ENCODE measurements at regions not wholly inside any gene's neighbourhood (a gene's known extent, or its start where the extent isn't known, plus 50 kb on each side); places are given as distances from the start of the nearest gene placed in this dataset.
A peak's percentile ranks its signal among the peaks of the same experiment; 100 is the strongest.

GRCh38 chr4:81629366-81629765 is 157.7 kb upstream of the RASGEF1B start:
- H3K9me3 Mint-ChIP-seq (ENCODE audit: unreplicated experiment) = peaks cover 1% of the 10 kb centered on the region
- no peak overlapping the region for H3K27ac Mint-ChIP-seq (ENCODE audit: unreplicated experiment)
- no peaks in the 10 kb centered on the region for H3K36me3 Mint-ChIP-seq (ENCODE audit: unreplicated experiment)
- H3K4me3 Mint-ChIP-seq (ENCODE audit: unreplicated experiment) = no peak overlapping the region
- peaks cover 20% of the 10 kb centered on the region for H3K4me1 Mint-ChIP-seq (ENCODE audit: low read depth, unreplicated experiment)
- DNase-seq = no peak
- no peaks in the 10 kb centered on the region for H3K27me3 Mint-ChIP-seq (ENCODE audit: unreplicated experiment)
- TF ChIP-seq CTCF (IDR thresholded peaks at IDR 0.05; ENCODE audit: partially characterized antibody, unreplicated experiment) = no peak

GRCh38 chr4:81628489-81628888 is 156.8 kb upstream of the RASGEF1B start:
- Mint-ChIP-seq H3K4me3 (ENCODE audit: unreplicated experiment) (no peak overlapping the region), H3K27me3 (ENCODE audit: unreplicated experiment) (no peaks in the 10 kb centered on the region), H3K36me3 (ENCODE audit: unreplicated experiment) (no peaks in the 10 kb centered on the region)

GRCh38 chr4:81627590-81627989 is 155.9 kb upstream of the RASGEF1B start:
- peaks cover 17% of the 10 kb centered on the region for H3K4me1 Mint-ChIP-seq (ENCODE audit: low read depth, unreplicated experiment)
- no peak for TF ChIP-seq CTCF (IDR thresholded peaks at IDR 0.05; ENCODE audit: partially characterized antibody, unreplicated experiment)
- H3K27me3 Mint-ChIP-seq (ENCODE audit: unreplicated experiment) = no peaks in the 10 kb centered on the region
- no peaks in the 10 kb centered on the region for H3K36me3 Mint-ChIP-seq (ENCODE audit: unreplicated experiment)
- peaks cover 1% of the 10 kb centered on the region for H3K9me3 Mint-ChIP-seq (ENCODE audit: unreplicated experiment)
- H3K4me3 Mint-ChIP-seq (ENCODE audit: unreplicated experiment) = no peak overlapping the region
- no peak for DNase-seq
- H3K27ac Mint-ChIP-seq (ENCODE audit: unreplicated experiment) = no peak overlapping the region

More at GRCh38 chr4:81628489-81628888, 156.8 kb upstream of the RASGEF1B start:
- no peak for TF ChIP-seq CTCF (IDR thresholded peaks at IDR 0.05; ENCODE audit: partially characterized antibody, unreplicated experiment)
- Mint-ChIP-seq H3K27ac (ENCODE audit: unreplicated experiment) (no peak overlapping the region), H3K9me3 (ENCODE audit: unreplicated experiment) (peaks cover 1% of the 10 kb centered on the region), H3K4me1 (ENCODE audit: low read depth, unreplicated experiment) (peaks cover 17% of the 10 kb centered on the region)
- DNase-seq = no peak

- no peak overlapping the region for H3K27ac Mint-ChIP-seq (ENCODE audit: unreplicated experiment)
- no peak for DNase-seq
- no peaks in the 10 kb centered on the region for H3K27me3 Mint-ChIP-seq (ENCODE audit: unreplicated experiment)
- TF ChIP-seq CTCF (IDR thresholded peaks at IDR 0.05; ENCODE audit: partially characterized antibody, unreplicated experiment) = no peak
- no peak overlapping the region for H3K4me3 Mint-ChIP-seq (ENCODE audit: unreplicated experiment)
- peaks cover 1% of the 10 kb centered on the region for H3K9me3 Mint-ChIP-seq (ENCODE audit: unreplicated experiment)
- peaks cover 13% of the 10 kb centered on the region for H3K4me1 Mint-ChIP-seq (ENCODE audit: low read depth, unreplicated experiment)
- H3K36me3 Mint-ChIP-seq (ENCODE audit: unreplicated experiment) = no peaks in the 10 kb centered on the region
These were observed 155.1 kb upstream of the RASGEF1B start for GRCh38 chr4:81626851-81627250.

GRCh38 chr4:81625422-81626417 is 154.0 kb upstream of the RASGEF1B start:
- TF ChIP-seq CTCF (IDR thresholded peaks at IDR 0.05; ENCODE audit: partially characterized antibody, unreplicated experiment) = no peak

More at GRCh38 chr4:81625422-81626417, 154.0 kb upstream of the RASGEF1B start:
- Mint-ChIP-seq H3K9me3 (ENCODE audit: unreplicated experiment) (peaks cover 1% of the 10 kb centered on the region), H3K4me3 (ENCODE audit: unreplicated experiment) (no peak overlapping the region), H3K27ac (ENCODE audit: unreplicated experiment) (peak overlapping the region; percentile 3), H3K4me1 (ENCODE audit: low read depth, unreplicated experiment) (peaks cover 13% of the 10 kb centered on the region), H3K27me3 (ENCODE audit: unreplicated experiment) (no peaks in the 10 kb centered on the region), H3K36me3 (ENCODE audit: unreplicated experiment) (no peaks in the 10 kb centered on the region)
- DNase-seq = no peak
